Gastrocnemius medialis (tissue), 4 donors: ENCODE measurements at regions not wholly inside any gene's neighbourhood (a gene's known extent, or its start where the extent isn't known, plus 50 kb on each side); places are given as distances from the start of the nearest gene placed in this dataset.

Source experiments
- ATAC-seq, 2 donors: fragments of 150-250 bp; one replicate each; pipeline ENCODE4 v1.9.1; 2016
- DNase-seq, 2 donors: peaks; one replicate each; pipeline ENCODE4 v3.0.0-alpha.2; 2019
- H3K27ac ChIP-seq, 4 donors: fragments of 200-600 bp; sonication (generic); 1 replicate in 1 of 4; 2 replicates in 3 of 4; pipeline ENCODE4 v1.5.1; 2016 to 2018; ENCODE audit warnings: mild to moderate bottlenecking in 2 of 4, moderate library complexity in 1 of 4
- H3K27me3 ChIP-seq, 3 donors: fragments of 200-600 bp; sonication (generic) in 2 of 3; 1 replicate in 1 of 3; 2 replicates in 2 of 3; pipeline versions ENCODE4 v1.5.1 to v1.6.0; 2016 to 2019; ENCODE audit warnings: mild to moderate bottlenecking in 1 of 3, moderate library complexity in 1 of 3
- H3K36me3 ChIP-seq, 2 donors: fragments of 200-600 bp; sonication (generic) in 1 of 2; one replicate each; pipeline ENCODE4 v1.5.1; 2017 to 2018
- H3K4me1 ChIP-seq, 2 donors: fragments of 200-600 bp; sonication (generic) in 1 of 2; one replicate each; pipeline ENCODE4 v1.5.1; 2016 to 2017; ENCODE audit warnings: mild to moderate bottlenecking in 2 of 2
- H3K4me3 ChIP-seq, 4 donors: fragments of 200-600 bp; sonication (generic) in 3 of 4; 1 replicate in 1 of 4; 2 replicates in 3 of 4; pipeline ENCODE4 v1.5.1; 2016 to 2019; ENCODE audit warnings: mild to moderate bottlenecking in 2 of 4
- H3K9me3 ChIP-seq, 3 donors: fragments of 200-600 bp; sonication (generic) in 2 of 3; 1 replicate in 1 of 3; 2 replicates in 2 of 3; pipeline ENCODE4 v1.5.1; 2016 to 2019
- POLR2A ChIP-seq, 2 donors: fragments of 450-650 bp; IDR thresholded peaks; one replicate each; pipeline ENCODE4 v1.6.1; 2017; ENCODE audit warnings: antibody characterized with exemption in 2 of 2, mild to moderate bottlenecking in 2 of 2, moderate library complexity in 2 of 2
- in situ Hi-C, 4 donors: fragments of 200-750 bp; cut with MboI; loops; one replicate each; pipeline versions ENCODE4 v1.15.0 to v1.8.0; 2017; ENCODE audit warnings: low sequenced_read_pairs in 4 of 4
- intact Hi-C: fragments of 100-400 bp; cut with DNase I; formaldehyde crosslinking; loops from one replicate; pipeline ENCODE4 v1.15.1; 2023; ENCODE audit warnings: low total_unique reads
- TF ChIP-seq, protein P1 (sequence below), 5 experiments: fragments of 450-650 bp in 3 of 5; fragments of 200-600 bp in 2 of 5; sonication (generic) in 2 of 5; IDR thresholded peaks in 4 of 5; conservative IDR thresholded peaks in 1 of 5; 1 replicate in 4 of 5; 2 replicates in 1 of 5; pipeline ENCODE4 v1.5.1; 2016 to 2019; ENCODE audit warnings: antibody characterized with exemption in 5 of 5, mild to moderate bottlenecking in 3 of 5, moderate library complexity in 3 of 5

DNA sequence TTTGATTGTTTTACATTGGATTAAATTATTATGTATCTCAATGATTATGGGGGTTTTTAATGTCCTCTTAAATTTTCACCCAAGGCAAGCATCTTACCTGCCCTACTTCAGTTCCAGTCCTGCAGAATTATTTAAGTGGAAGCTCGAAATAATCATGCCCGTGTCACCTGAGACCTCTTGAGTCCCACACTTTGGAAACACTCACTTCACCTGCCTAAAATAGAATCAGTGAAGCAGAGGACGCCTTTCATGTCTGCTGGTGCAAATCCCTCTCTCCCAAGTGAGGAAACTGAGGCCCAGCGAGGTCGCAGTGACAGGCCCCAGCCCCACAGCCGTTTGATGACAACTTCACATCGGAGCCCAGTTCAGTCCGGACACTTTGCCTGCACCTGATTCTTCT, 284.6 kb downstream of the C16orf95 start:
- Histone ChIP-seq H3K4me3 (peak overlapping the region in 2 of 4 donors; percentile 19 to 31), H3K27me3 (peaks cover 0 to 3% (median 0%) of the 10 kb centered on the region in 3 donors), H3K9me3 (no peaks in the 10 kb centered on the region), H3K4me1 (peaks cover 22 to 24% of the 10 kb centered on the region in 2 donors), H3K36me3 (no peaks in the 10 kb centered on the region), H3K27ac (peak overlapping the region; percentile 19 to 71 (median 58))
- no peak for TF ChIP-seq POLR2A (IDR thresholded peaks at IDR 0.05)
- TF ChIP-seq, protein P1, sequence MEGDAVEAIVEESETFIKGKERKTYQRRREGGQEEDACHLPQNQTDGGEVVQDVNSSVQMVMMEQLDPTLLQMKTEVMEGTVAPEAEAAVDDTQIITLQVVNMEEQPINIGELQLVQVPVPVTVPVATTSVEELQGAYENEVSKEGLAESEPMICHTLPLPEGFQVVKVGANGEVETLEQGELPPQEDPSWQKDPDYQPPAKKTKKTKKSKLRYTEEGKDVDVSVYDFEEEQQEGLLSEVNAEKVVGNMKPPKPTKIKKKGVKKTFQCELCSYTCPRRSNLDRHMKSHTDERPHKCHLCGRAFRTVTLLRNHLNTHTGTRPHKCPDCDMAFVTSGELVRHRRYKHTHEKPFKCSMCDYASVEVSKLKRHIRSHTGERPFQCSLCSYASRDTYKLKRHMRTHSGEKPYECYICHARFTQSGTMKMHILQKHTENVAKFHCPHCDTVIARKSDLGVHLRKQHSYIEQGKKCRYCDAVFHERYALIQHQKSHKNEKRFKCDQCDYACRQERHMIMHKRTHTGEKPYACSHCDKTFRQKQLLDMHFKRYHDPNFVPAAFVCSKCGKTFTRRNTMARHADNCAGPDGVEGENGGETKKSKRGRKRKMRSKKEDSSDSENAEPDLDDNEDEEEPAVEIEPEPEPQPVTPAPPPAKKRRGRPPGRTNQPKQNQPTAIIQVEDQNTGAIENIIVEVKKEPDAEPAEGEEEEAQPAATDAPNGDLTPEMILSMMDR (IDR thresholded peaks at IDR 0.05 in 4 of 5, conservative IDR thresholded peaks at IDR 0.05 in 1 of 5): no peak
- no peak for DNase-seq
- in situ Hi-C loops: no loop called here
- ATAC-seq: peak; percentile 74 to 88
- intact Hi-C loops: no loop called here

DNA sequence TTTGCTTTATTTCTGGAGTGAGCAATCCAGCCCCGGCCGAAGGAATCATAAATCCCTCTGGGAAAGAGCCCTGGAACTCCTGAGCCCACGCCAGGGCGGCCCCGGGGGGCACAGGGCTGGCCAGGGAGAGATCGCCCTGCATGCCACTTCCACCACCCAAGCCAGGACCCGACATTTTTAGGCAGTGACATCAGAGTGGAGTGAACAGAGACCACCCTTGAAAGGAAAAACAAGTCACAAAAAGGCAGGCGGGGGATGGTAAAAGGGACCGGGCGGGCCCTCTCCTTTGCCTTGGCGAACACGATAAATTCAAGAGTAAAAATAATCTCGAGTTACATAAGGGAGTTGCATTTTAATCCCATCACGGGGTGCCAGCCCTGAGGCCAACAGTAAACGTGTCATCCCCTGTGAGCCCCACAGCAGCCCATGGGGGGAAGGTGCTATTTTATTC, 284.1 kb downstream of the C16orf95 start:
- TF ChIP-seq POLR2A (IDR thresholded peaks at IDR 0.05): no peak
- TF ChIP-seq, protein P1 (IDR thresholded peaks at IDR 0.05 in 4 of 5, conservative IDR thresholded peaks at IDR 0.05 in 1 of 5): no peak
- ATAC-seq (peak; percentile 12 to 63), DNase-seq (no peak)
- H3K9me3 ChIP-seq: no peaks in the 10 kb centered on the region
- intact Hi-C loops (no loop called here), in situ Hi-C loops (no loop called here)
- peak overlapping the region in 2 of 4 donors; percentile 19 to 31 for H3K4me3 ChIP-seq
- peak overlapping the region; percentile 19 to 71 (median 58) for H3K27ac ChIP-seq
- peaks cover 22 to 24% of the 10 kb centered on the region in 2 donors for H3K4me1 ChIP-seq
- peaks cover 0 to 3% (median 0%) of the 10 kb centered on the region in 3 donors for H3K27me3 ChIP-seq
- no peaks in the 10 kb centered on the region for H3K36me3 ChIP-seq

DNA sequence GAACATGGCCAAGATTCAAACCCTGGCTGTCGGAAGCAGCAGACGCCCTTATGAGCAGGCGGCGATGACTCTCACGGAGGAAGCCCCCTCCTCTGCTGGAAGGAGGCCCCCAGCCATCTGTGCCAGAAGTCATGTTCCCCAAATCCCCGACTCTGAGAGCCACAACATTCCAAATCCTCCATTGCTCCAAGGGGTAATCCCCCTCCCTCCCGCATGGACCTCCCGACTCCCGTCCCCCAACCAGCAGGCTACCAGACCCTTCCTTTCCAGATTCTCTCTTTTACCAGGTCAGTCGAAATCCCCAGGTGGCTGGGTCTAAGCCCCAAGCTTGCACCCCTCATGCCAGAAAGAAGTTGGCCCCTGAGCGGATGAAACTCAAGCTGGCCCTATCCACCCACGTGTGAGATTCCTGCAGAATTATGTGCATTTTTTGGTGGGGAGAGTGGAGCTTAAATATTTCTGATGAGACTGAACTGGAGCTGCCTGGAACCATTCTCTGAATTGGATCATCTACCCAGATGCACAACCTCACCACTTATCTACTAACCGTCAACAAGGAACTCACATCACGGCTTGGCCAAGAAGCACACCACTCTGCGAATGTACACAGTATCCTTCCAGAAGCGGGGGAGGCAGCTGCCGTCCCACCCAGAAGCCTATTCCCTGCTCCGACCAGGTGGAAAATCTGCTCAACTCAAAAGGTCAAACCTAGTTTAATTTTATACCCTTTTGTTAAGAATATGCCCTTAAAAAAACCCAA, 283.5 kb downstream of the C16orf95 start:
- no peaks in the 10 kb centered on the region for H3K36me3 ChIP-seq
- in situ Hi-C loops: no loop called here
- no peak for TF ChIP-seq POLR2A (IDR thresholded peaks at IDR 0.05)
- TF ChIP-seq, protein P1 (IDR thresholded peaks at IDR 0.05 in 4 of 5, conservative IDR thresholded peaks at IDR 0.05 in 1 of 5): no peak
- ATAC-seq (no peak), DNase-seq (no peak)
- peaks cover 0 to 3% (median 0%) of the 10 kb centered on the region in 3 donors for H3K27me3 ChIP-seq
- no peak overlapping the region for H3K4me3 ChIP-seq
- intact Hi-C loops: no loop called here
- peak overlapping the region; percentile 19 to 71 (median 58) for H3K27ac ChIP-seq
- H3K9me3 ChIP-seq: no peaks in the 10 kb centered on the region
- H3K4me1 ChIP-seq: peaks cover 22 to 24% of the 10 kb centered on the region in 2 donors

DNA sequence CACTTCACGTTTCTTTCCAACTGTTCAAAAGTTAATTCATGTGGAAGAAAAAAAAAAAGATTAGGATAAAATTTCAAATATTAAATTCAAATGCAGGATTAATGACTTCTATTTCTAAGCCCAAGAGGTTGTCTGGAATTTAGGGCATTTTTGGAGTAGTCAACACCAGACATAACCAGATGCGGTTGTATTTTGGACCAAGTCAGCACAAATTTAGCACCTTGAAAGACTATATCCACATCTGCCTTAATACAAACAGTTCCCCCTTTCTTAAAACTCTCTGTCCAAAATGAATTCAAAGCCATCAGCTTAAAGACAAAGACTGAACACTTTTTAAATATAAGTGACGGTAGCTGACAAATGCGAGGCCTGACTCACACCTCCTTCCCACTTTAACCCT, 282.9 kb downstream of the C16orf95 start:
- in situ Hi-C loops (no loop called here), intact Hi-C loops (no loop called here)
- no peaks in the 10 kb centered on the region for H3K9me3 ChIP-seq
- DNase-seq: no peak
- H3K36me3 ChIP-seq: no peaks in the 10 kb centered on the region
- no peak overlapping the region for H3K4me3 ChIP-seq
- peaks cover 0 to 3% (median 0%) of the 10 kb centered on the region in 3 donors for H3K27me3 ChIP-seq
- peaks cover 22 to 24% of the 10 kb centered on the region in 2 donors for H3K4me1 ChIP-seq
- peak overlapping the region in 1 of 4 donors; percentile 71 for H3K27ac ChIP-seq
- TF ChIP-seq POLR2A (IDR thresholded peaks at IDR 0.05): no peak
- TF ChIP-seq, protein P1 (IDR thresholded peaks at IDR 0.05 in 4 of 5, conservative IDR thresholded peaks at IDR 0.05 in 1 of 5): no peak
- ATAC-seq: no peak
